K562 (cell line): ENCODE measurements at regions not wholly inside any gene's neighbourhood (a gene's known extent, or its start where the extent isn't known, plus 50 kb on each side); places are given as distances from the start of the nearest gene placed in this dataset.
A peak's percentile ranks its signal among the peaks of the same experiment; 100 is the strongest.

Experiments used
- CBX2 ChIP-seq: fragments of 200-600 bp; sonication (generic); IDR thresholded peaks from one replicate; pipeline ENCODE4 v1.6.1; 2012; ENCODE audit warnings: mild to moderate bottlenecking, low read length, inconsistent platforms; ENCODE audit not compliant: insufficient read depth, poor library complexity, severe bottlenecking
- CHD2 ChIP-seq: IDR thresholded peaks from 2 replicates; pipeline ENCODE4 v1.6.1; 2011; ENCODE audit warnings: low read depth, low read length
- CHD4 ChIP-seq: fragments of 200-600 bp; sonication (generic); IDR thresholded peaks from 3 replicates; pipeline ENCODE4 v1.6.1; 2012; ENCODE audit warnings: low read depth, mild to moderate bottlenecking, mixed read lengths, low read length, inconsistent platforms; ENCODE audit not compliant: insufficient read depth, insufficient replicate concordance, poor library complexity, severe bottlenecking
- E2F1 ChIP-seq: sonication (generic); formaldehyde crosslinking; IDR thresholded peaks from 2 replicates; pipeline ENCODE4 v1.8.1; 2023; ENCODE audit warnings: mild to moderate bottlenecking, missing genetic modification reagents, moderate library complexity
- E2F3 ChIP-seq: fragments of 250-450 bp; sonication (Bioruptor Pico); IDR thresholded peaks from 2 replicates; pipeline ENCODE4 v1.4.0; 2020; ENCODE audit warnings: mild to moderate bottlenecking
- ELF2 ChIP-seq: fragments of 250-450 bp; sonication (Bioruptor Pico); IDR thresholded peaks from 2 replicates; pipeline ENCODE4 v1.5.0; 2021; ENCODE audit warnings: mild to moderate bottlenecking
- IFI16 ChIP-seq: fragments of 250-450 bp; sonication (Bioruptor Pico); IDR thresholded peaks from 2 replicates; pipeline ENCODE4 v2.1.2; 2022; ENCODE audit warnings: mild to moderate bottlenecking, inconsistent platforms
- KDM4B ChIP-seq, 2 experiments: fragments of 450-650 bp in 1 of 2; sonication (generic) in 1 of 2; IDR thresholded peaks; 2 replicates each; pipeline ENCODE4 v1.6.1; 2016 to 2017; ENCODE audit warnings: borderline replicate concordance in 2 of 2, antibody characterized with exemption in 1 of 2, low read depth in 1 of 2, mild to moderate bottlenecking in 1 of 2
- KLF6 ChIP-seq: fragments of 250-450 bp; sonication (Bioruptor Pico); IDR thresholded peaks from 2 replicates; pipeline ENCODE4 v1.4.0; 2020; ENCODE audit warnings: mild to moderate bottlenecking, moderate library complexity, borderline replicate concordance
- MLX ChIP-seq, 2 experiments: fragments of 450-650 bp in 1 of 2; sonication (generic) in 1 of 2; formaldehyde crosslinking; conservative IDR thresholded peaks; 2 replicates each; pipeline versions ENCODE4 v1.4.0 to v1.8.1; 2020 to 2022; ENCODE audit warnings: mild to moderate bottlenecking in 1 of 2, missing genetic modification reagents in 1 of 2
- NFRKB ChIP-seq: fragments of 450-650 bp; IDR thresholded peaks from 2 replicates; pipeline ENCODE4 v1.6.1; 2016; ENCODE audit warnings: low read depth
- NR2C1 ChIP-seq, 2 experiments: fragments of 450-650 bp; IDR thresholded peaks; 2 replicates each; pipeline ENCODE4 v1.6.1; 2017; ENCODE audit warnings: mild to moderate bottlenecking in 2 of 2, antibody characterized with exemption in 1 of 2, inconsistent platforms in 1 of 2, missing compliant biosample characterization in 1 of 2, missing genetic modification characterization in 1 of 2
- PTBP1 ChIP-seq: fragments of 200-400 bp; formaldehyde crosslinking; IDR thresholded peaks from 2 replicates; pipeline ENCODE4 v1.6.1; 2017; ENCODE audit warnings: low read depth, low read length
- SAFB2 ChIP-seq: fragments of 200-400 bp; formaldehyde crosslinking; IDR thresholded peaks from 2 replicates; pipeline ENCODE4 v1.6.1; 2018; ENCODE audit warnings: borderline replicate concordance, low read length, low read depth, moderate library complexity; ENCODE audit not compliant: severe bottlenecking
- SOX6 ChIP-seq: fragments of 450-650 bp; IDR thresholded peaks from 2 replicates; pipeline ENCODE4 v1.6.1; 2014; ENCODE audit warnings: mild to moderate bottlenecking
- TGIF2 ChIP-seq: sonication (generic); formaldehyde crosslinking; IDR thresholded peaks from 2 replicates; pipeline ENCODE4 v1.8.1; 2022; ENCODE audit warnings: mild to moderate bottlenecking, missing genetic modification reagents, moderate library complexity
- U2AF1 ChIP-seq: fragments of 200-400 bp; formaldehyde crosslinking; optimal IDR thresholded peaks from 2 replicates; pipeline ENCODE3; 2017; ENCODE audit warnings: mild to moderate bottlenecking, low read depth, low read length, moderate library complexity
- ZBED1 ChIP-seq: IDR thresholded peaks from 2 replicates; pipeline ENCODE4 v1.6.1; 2014
- ZC3H11A ChIP-seq: IDR thresholded peaks from 2 replicates; pipeline ENCODE4 v1.6.1; 2012; ENCODE audit warnings: low read depth, low read length, improper control_type of control experiment
- ZFP1 ChIP-seq: fragments of 450-650 bp; formaldehyde crosslinking; IDR thresholded peaks from 2 replicates; pipeline ENCODE4 v1.4.0; 2020; ENCODE audit warnings: mild to moderate bottlenecking, mixed read lengths
- ZNF165 ChIP-seq: fragments of 250-450 bp; sonication (Bioruptor Pico); IDR thresholded peaks from 2 replicates; pipeline ENCODE4 v1.4.0; 2020; ENCODE audit warnings: borderline replicate concordance
- ZNF24 ChIP-seq: fragments of 450-650 bp; IDR thresholded peaks from 2 replicates; pipeline ENCODE4 v1.6.1; 2016
- ZNF316 ChIP-seq: fragments of 450-650 bp; IDR thresholded peaks from 2 replicates; pipeline ENCODE4 v1.6.1; 2016
- ZNF592 ChIP-seq: fragments of 450-650 bp; IDR thresholded peaks from 2 replicates; pipeline ENCODE4 v1.6.1; 2017; ENCODE audit warnings: antibody characterized with exemption, mild to moderate bottlenecking

GRCh38 chr15:58331913-58332675, 99.7 kb upstream of the LIPC start (continued):
- peak; percentile 97 for TF ChIP-seq ZNF592
- TF ChIP-seq TGIF2 (CRISPR knock-in tag): no peak
- TF ChIP-seq ZNF24: peak; percentile 28; the same call in 1 of the 2 replicates
- TF ChIP-seq PTBP1: no peak
- no peak; the same call in 1 of the 2 replicates for TF ChIP-seq KLF6
- TF ChIP-seq ZBED1: peak; percentile 74; the same call in 1 of the 2 replicates
- 0 out of 2 replicates have a peak, but pooled peaks have one; percentile 35 for TF ChIP-seq ZFP1 (CRISPR knock-in tag)
- no peak for TF ChIP-seq U2AF1
- TF ChIP-seq CHD2: peak; percentile 80
- TF ChIP-seq E2F3 (CRISPR knock-in tag): peak; percentile 49; the same call in 1 of the 2 replicates
- no peak for TF ChIP-seq MLX (CRISPR knock-in tag; conservative IDR thresholded peaks at IDR 0.05)
- TF ChIP-seq CBX2: no peak
- no peak for TF ChIP-seq ZNF165 (CRISPR knock-in tag)
- TF ChIP-seq E2F1 (CRISPR knock-in tag): no peak
- TF ChIP-seq ZNF316: peak; percentile 91
- no peak for TF ChIP-seq SAFB2
- peak in 1 of 2 experiments; percentile 74; a peak in 1 of 4 replicates for TF ChIP-seq KDM4B (IDR thresholded peaks at IDR 0.05; ENCODE audit: borderline replicate concordance in 2 of 2, low read depth in 1 of 2)
- peak; percentile 91 for TF ChIP-seq SOX6
- no peak for TF ChIP-seq ZC3H11A
- peak; percentile 90 for TF ChIP-seq NR2C1 (IDR thresholded peaks at IDR 0.05)
- TF ChIP-seq NR2C1 (tag; IDR thresholded peaks at IDR 0.05): peak; percentile 95
- peak; percentile 16 for TF ChIP-seq CHD4
- TF ChIP-seq IFI16: peak; percentile 37; the same call in 1 of the 2 replicates
- TF ChIP-seq NFRKB: peak; percentile 98
- peak; percentile 50 for TF ChIP-seq ELF2 (CRISPR knock-in tag)
